COR-L47 (cell line): ENCODE measurements at regions not wholly inside any gene's neighbourhood (a gene's known extent, or its start where the extent isn't known, plus 50 kb on each side); places are given as distances from the start of the nearest gene placed in this dataset.
"Not testable (repeated sequence)": the region's sequence is repeated elsewhere in the genome, so short reads cannot be mapped to it uniquely, and the experiment has no call there.

Experiments
- DNase-seq: peaks from one replicate; lab custom pipeline; 2025; lab: John Stamatoyannopoulos, UW

DNA sequence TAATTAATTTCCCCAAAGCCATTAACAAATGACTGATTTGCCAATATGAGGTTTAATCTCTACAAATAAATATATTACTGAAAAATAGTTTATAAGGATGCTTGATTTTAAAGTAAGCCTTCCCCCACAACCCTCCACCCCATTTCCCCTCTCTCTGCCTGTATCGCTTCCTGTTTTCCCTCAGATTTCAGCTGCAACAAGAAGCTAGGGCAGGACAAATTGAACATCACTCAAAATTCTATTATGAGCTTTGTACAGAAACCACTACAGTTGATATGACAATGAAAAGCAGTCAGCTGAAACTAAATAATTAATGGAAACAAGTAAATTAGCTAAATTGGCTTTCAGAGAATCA lies 109.0 kb upstream of the SP4 start:
- no peak for DNase-seq

DNA sequence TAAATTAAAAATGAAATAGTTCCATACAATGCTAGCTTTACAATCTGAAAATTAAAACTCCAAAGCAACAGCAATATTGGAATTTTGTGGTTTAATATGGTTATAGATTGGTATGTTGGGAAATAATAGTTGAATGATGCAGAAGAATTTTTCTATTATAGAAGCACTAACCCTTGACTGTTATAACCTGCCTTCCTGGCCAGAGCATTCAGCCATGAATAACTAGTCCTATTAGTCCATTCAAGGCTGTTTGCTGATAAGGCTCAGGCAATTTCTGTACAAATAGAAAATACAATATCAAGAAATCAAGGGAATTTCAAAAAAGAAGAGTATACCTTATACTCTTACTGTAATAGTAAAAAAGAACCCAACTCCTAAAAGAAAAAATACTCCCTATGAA lies 101.6 kb upstream of the SP4 start:
- no peak for DNase-seq

DNA sequence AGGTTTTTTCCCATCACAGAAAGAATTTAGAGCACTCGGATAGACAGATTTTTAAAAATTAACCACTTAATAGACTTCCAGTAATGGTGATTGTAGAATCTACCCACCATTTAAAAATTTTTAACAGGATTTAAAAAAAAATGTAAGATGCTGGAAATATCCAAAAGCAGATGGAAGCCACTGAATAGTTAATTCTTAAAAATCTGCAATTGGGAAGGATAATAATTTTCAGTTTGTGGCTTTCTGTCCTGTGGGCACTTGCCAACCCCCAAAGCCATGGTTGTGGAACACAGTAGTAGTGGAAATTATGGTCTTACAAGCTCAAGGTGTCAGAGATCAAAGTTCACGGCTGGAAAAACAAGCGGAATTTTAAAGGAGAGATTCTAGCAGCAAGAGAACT lies 101.0 kb upstream of the SP4 start:
- no peak for DNase-seq

DNA sequence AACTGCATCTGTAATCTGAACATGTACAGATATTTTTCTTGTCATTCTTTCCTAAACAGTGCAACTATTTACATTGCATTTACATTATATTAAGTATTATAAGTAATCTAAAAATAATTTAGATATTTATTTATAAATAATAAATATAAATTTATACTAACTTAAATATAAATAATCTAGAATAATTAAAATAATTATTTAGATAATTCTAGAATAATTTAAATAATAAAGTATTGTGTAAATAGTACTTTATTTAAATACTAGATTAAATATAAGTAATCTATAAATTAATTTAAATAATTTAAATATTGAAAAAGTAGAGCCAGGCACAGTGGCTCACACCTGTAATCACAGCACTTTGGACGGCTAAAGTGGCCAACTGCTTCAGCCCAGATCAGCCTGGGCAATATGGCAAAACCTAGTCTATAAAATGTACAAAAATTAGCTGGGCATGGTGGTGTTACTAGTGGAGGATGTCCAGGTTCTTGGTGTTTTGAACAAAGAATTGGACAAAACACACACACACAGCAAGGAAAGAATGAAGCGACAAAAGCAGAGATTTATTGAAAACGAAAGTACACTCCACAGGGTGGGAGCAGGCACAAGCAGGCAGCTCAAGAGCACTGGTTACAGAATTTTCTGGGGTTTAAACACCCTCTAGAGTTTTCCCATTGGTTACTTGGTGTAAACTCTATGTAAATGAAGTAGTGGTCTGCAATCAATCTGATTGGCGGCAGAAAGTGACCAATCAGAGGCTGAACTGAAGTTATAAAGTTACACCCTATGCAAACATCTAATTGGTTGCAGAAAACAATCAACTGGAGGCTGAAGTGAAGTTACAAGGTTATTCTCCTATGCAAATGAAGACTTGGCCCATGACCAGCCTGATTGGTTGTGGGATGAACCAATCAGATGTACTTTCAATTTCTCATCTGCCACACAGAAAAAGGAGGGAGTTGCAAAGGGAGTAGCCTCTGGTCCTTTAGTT lies 100.2 kb upstream of the SP4 start:
- DNase-seq: no peak

DNA sequence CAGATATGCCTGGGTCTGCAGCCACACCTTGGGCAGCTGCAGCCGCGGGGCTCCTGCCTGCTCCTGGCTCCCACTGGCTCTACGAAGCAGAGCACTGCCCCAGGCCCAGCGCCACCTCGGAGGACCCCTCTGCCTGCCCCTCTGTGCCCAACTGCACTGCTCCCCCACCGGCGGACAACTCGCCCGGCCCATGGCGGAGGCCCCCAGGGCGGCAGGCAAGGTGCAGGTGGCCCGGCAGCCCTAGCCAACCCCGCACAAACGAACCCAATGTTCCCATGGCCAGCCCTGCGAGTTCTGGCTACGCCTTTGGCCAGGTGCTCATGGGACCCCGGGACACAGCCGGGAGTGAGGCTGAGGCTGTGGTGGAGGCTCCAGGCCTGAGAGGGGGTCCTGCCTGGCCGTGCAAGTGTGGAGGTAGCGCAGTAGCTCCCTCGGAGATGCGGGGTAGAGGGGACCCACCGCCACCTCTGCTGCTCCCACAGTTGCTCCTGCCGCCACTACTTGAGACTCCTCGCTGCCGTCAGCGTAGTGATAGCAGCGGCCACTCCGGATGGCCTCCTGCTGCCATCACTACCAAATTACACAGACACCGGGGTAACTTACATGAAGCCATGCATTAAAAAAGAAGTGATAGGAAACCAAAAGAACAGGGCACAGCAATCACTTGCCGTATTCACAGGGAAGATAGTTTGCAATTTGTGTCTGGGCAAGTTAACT lies 97.3 kb upstream of the SP4 start:
- DNase-seq: no peak

DNA sequence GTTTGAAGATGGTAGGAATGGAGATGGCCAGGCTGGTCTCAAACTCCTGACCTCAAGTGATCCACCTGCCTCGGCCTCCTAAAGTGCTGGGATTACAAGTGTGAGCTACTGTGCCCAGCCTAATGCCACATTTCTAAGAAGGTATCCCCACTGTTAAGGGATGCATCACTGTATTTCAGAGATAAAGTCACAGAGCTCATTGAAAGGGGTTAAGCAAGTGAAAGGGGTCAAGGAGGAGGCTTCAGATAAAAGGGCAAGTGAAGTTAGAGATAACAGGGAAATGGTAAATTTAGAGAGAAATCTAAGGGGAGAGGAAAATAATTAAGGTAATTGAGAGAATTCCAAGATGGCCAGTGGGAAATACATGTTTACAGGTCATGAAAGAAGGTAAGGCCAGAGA lies 93.0 kb upstream of the SP4 start:
- no peak for DNase-seq

DNA sequence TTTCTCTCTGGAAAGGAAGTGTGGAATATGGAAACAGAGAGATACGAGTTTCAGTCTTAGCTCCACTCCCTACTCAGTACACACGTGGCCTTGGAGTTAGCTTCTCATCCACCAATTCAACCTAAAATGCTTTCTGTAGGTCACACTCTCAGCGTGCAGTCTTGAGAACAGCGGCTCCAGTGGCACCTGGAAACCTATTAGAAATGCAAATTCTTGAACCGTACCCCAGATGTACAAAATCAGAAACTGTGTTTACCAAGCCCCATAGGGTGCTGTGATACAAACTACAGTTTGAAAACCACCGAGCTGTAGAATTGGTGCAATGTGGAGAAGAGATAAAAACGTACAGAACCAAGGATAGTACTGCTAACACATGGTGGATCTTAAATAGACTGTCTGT lies 91.1 kb upstream of the SP4 start:
- no peak for DNase-seq

DNA sequence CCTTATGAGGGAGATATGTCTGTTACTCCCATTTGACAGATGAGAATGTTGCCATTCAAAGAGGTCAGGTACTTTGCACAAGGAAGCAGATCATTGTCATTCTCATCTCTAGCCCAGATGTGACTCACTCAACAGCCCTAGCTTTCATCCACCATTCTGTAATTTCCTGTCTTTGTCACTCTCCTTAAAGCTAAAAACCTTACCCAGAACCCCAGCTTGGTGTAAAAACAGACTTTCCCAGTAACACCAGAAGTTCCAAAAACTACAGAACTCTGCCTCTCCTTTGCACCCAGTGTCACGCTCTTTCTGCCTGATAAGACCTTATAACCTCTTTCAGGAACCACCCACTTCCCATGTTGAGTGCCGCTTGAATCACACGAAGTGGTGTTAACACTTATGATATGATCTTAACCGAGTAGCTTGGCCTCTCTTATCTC lies 89.1 kb upstream of the SP4 start:
- no peak for DNase-seq

DNA sequence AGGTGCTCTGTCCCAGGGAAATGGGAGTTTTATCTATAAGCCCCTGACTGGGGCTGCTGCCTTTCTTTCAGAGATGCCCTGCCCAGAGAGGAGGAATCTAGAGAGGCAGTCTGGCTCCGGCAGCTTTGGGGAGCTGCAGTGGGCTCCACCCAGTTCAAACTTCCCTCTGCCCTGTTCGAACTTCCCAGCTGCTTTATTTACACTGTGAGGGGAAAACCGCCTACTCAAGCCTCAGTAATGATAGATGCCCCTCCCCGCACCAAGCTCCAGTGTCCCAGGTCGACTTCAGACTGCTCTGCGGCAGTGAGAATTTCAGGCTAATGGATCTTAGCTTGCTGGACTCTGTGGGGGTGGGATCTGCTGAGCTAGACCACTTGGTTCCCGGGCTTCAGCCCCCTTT lies 83.0 kb upstream of the SP4 start:
- DNase-seq: not testable (repeated sequence)

DNA sequence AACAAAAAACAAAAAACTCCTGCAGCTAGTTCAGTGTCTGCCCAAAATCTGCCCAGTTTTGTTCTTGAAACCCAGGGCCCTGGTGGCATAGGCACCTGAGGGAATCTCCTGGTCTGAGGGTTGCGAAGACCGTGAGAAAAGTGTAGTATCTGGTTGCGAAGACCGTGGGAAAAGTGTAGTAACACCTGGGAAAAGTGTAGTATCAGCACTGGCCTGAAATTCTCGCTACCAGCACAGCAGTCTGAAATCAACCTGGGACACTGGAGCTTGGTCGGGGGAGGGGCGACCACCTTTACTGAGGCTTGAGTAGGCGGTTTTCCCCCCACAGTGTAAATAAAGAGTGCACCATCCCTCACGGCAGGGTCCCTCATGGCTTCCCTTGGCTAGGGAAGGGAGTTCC lies 82.5 kb upstream of the SP4 start:
- no peak for DNase-seq

DNA sequence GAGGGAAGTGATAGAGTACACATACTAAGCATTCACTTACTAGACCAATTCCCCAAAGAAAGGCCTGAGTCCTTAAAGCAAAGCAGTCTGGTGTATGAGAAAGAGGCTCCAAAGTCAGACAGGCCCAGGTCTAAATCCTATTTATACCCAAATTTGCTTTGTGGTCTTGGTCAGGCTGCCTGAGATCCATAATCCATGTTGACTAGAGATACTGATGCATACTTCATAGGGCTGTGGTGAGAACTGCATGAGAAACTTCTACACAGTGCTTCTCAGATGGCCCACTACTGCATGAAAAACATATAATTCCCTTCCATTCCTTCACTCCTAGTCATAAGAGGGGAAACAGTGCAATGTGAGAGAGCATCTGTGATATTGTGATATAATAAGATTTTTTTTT lies 81.6 kb upstream of the SP4 start:
- DNase-seq: no peak

DNA sequence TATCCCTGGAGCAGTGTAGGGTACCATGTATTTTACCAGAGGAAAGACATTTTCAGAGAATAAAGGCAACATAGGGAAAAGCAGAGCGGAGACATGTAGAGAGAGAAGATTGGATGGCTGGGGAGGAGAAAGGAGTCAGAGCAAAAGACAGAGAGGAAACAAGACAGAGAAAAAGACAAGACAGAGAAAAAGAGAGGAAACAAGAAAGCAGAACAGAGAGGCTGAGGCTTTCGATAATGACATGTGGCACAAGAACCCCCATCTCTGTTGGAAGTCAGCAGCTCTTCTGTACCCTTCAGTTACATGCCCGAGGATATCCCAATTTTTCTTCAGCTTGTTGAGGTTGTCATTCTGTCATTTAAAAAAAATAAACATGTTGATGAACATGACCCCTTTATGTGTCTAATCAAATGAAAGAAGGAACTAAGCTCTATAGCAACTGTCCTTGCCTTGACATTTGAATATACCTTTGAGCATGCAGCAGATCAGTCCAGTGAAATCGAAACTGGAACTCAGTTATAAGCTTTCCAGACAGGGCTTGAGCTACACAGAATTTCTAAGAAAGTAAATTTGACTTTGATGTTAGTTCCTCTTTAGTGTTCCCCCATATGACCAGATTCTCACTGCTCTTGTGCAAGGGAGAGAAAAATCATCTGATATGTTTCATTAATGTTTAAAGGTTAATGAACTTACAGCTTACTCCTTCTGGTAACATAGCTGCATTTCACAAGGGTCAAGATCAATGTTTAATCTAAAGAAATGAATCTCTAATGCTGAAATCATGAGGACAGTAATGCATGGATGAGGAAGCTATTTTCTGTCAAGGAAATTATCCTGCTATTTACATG lies 75.1 kb upstream of the SP4 start:
- DNase-seq: no peak

DNA sequence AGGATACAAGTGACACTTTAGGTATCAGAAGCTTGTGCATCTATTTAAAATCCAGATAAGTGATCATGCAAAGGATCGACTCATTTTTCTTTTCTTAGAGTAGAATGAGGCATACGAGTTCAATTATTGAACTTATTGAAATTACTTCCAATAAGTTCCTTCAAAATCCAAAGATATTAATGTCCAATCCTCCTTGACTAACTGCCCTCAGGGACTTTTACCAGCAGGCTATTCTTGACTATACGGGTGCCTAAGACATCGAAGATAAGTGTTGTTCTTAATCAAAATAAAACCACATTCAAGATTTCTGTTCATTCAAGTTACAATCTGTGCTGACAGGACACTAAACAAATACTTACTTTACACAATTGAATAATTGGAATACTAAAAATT lies 74.5 kb upstream of the SP4 start:
- DNase-seq: no peak

DNA sequence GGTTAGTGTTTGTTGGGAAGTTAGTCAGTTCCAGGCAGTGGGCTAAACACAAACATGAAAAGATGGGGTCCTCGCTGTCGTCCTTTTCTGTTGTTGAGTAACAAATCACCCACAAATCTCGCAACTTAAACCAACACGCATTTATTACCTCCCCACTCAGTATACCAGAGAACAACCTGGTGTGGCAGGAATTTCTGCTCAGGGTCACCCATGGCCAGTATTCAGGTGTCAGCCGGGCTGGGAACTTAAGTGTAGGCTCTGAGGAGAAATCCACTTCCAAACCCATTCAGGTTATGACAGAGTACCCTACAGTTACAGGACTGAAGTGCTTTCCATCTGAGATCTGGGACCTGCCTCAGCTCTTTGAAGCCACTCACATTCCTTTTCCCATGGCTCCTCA lies 73.6 kb upstream of the SP4 start:
- DNase-seq: no peak

DNA sequence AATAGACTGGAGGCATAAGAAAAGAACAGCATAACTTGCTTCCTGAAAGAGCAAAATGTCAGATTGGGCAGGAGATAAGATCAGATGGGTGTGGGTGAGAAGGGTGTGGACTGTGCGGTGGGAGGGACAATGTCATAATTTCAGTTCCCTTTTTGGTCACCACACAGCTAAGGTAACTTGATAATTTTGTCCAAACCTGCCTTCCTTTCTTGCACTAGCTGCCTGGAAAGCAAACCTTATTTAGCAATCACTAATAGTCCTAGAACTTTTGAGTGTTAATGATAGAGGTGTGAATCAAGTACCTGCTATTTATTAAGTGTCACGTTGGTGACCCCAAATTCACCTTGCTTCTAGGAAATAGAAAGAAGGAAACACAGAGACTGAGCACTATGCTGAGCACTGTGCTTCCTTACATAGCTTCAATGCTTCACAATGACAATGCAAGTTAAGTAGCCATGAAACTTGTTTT lies 72.4 kb upstream of the SP4 start:
- no peak for DNase-seq

DNA sequence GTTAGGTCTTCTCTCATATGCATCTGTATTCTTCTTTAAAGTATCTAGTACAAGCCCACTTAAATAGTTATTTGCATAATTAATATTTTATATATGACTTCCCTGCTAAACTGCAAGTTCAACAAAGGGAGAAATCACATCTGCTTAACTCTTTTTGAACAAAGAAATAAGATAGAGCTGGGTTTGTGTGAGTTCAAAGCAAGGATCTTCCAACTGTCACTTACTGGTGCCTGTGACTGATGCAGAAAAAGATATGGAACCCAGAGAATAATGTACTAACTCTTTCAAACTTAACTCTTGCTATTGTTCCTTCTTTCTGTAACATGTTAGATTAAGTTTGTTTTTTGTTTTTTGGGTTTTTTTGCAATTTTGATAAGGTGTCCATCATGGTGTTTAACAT lies 71.3 kb upstream of the SP4 start:
- no peak for DNase-seq

DNA sequence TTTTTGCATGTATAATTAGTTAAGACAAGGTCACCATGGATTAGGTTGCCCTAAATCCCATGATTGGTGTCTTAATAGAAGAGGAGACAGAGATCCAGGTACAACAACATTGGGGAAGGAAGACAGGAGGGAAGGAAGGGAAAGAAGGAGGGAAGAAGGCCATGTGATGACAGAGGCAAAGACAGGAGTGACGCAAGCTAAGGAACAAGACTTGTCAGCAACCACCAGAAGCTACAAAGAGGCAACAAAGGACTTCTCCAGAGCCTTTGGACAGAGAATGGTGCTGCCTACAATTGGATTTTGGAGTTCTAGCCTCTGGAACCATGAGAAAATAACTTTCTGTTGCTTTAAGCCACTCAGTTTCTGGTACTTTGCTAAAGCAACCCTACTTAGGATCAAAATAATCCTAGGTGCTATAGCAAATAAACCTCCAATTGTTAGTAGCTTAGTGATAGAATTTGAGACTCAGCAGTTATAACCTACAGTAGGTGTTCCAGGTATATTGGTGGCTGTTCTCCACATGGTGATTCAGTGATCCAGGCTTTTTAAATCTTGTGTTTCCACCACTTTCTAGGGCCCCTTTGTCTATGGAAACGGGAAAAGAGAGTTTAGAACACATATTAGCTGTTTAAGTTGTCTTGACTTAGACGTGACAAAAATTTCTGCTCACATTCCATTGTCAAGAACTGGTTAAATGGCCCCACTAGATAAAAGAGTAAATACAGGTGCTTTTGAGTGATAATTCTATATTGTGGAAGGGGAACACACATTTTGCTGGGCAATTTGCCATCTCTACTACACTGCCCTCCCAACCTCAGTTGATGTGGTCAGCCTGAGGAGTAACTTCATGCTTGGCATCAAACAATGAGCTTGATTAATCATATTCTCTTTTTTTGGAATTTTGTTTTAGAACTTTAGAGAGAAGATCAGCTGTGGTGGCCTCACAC lies 70.5 kb upstream of the SP4 start:
- no peak for DNase-seq

DNA sequence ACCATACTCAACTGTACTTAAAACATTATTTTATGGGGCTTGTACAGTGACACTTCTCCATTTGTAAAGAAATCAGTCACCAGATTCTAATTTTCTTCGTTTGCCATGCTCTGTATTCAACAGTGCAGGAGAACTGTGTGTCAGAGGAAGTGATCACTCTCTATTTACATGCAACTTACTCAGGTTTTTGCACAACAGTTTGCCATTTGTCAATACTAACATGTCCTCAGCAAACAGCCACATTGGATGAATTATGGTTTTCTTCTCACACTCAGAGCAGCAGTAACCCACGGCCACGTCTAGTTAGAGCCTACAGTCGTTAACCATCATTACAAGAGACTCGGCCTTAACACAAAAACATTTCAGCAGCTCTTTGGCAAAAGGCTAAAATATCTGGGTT lies 69.2 kb upstream of the SP4 start:
- DNase-seq: no peak

DNA sequence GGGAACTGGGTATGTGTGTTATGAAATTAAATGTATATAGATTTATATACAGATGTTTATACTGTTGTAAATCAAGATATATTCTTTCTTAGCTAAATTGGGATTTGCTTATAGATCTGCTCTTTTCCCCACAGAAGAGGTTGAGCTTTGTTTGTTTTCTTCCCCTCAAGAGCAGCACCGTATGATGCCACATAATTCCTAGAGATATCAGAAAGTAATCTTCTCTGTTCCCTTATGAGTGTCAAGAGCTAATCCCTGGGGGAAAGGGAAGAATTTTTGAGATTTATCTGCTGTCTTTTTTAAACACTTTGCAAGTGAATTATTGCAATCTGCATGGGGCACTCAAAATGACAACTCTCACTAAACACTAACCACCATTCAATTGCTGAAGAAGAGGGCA lies 68.7 kb upstream of the SP4 start:
- no peak for DNase-seq

DNA sequence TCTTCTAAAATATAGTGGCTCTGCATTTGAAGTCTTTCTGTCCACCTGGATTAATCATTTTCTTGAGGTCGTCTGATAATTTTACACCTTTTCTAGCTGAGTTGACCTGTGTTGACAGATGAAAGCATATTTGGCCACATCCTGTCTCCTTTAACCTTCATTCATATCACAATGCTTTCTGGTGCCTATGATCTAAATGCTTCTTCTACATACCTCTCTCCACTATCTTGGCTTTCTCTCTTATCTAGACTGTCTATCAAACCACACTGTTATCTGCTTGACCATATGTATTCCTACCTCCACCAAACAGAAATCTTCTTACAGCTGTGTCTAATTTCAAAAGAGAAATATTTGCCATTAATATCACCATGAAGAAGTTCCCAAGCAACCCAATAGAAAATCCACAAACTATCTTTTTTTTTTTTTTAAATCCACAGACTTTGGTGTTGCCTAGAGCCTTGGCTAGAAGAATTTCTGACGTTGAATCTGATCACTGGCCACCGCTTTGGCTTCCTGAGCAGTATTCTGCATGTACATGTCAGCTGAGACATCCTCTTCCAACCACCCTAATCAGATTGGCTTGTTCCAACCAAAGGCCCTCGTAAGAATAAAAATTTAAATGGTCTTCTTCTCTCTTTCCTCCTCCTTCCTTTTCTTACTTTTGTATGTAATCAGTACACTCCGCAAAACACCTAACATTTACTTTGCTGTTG lies 66.3 kb upstream of the SP4 start:
- DNase-seq: no peak

DNA sequence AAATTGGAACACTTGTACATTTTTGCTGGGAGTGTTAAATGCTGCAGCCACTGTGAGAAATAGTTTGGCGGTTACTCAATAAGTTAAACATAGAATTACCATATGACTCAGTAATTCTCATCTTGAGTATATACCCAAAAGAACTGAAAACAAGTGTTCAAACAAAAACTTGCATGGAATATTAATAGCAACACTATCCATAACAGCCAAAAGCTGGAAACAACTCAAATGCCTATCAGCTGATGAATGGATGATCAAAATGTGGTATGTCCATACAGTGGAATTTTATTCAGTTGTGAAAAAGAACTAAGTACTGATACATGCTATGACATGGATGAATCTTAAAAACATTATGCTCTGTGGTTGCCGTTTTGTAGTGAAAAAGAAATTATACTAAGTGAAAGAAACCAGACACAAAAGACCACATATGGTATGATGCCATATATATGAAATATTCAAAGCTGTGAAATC lies 63.0 kb upstream of the SP4 start:
- DNase-seq: no peak
